ENCODE measurements at regions not wholly inside any gene's neighbourhood (a gene's known extent, or its start where the extent isn't known, plus 50 kb on each side); places are given as distances from the start of the nearest gene placed in this dataset.
"Not testable (repeated sequence)": the region's sequence is repeated elsewhere in the genome, so short reads cannot be mapped to it uniquely, and the experiment has no call there.

- Mint-ChIP-seq H3K27me3 (ENCODE audit: low read depth in 2 of 2) (no peaks in the 10 kb centered on the region), H3K36me3 (no peaks in the 10 kb centered on the region), H3K4me3 (no peak overlapping the region), H3K27ac (no peak overlapping the region), H3K4me1 (no peaks in the 10 kb centered on the region), H3K9me3 (peaks cover 2 to 3% of the 10 kb centered on the region in 2 donors)
- intact Hi-C loops (cut with micrococcal nuclease): no loop called here
- TF ChIP-seq CTCF (IDR thresholded peaks at IDR 0.05): no peak
- DNase-seq (no peak), ATAC-seq (no peak)
- 100% methylated on average over 1 of the region's 2 CpGs for WGBS (ENCODE audit: insufficient coverage)
- H3K9me3 ChIP-seq (ENCODE audit: control insufficient read depth, insufficient read depth, low read length): no peaks in the 10 kb centered on the region
- H3K4me1 ChIP-seq (ENCODE audit: control insufficient read depth, insufficient read depth, low read length): no peaks in the 10 kb centered on the region
- no peak overlapping the region for H3K4me3 ChIP-seq (ENCODE audit: low read length)
- no peak overlapping the region for H3K27ac ChIP-seq (ENCODE audit: low read length)
- H3K27me3 ChIP-seq (ENCODE audit: control insufficient read depth, insufficient read depth, low read length): no peaks in the 10 kb centered on the region
- H3K36me3 ChIP-seq (ENCODE audit: control insufficient read depth, insufficient read depth, low read length): no peaks in the 10 kb centered on the region
Measured at GRCh38 chr10:57333880-57334279, 933.8 kb downstream of the IPMK start.

GRCh38 chr10:57321400-57321854, 946.3 kb downstream of the IPMK start:
- H3K4me1 Mint-ChIP-seq; H3K27me3 Mint-ChIP-seq (ENCODE audit: low read depth in 2 of 2); H3K4me3 ChIP-seq (ENCODE audit: low read length); H3K4me1 ChIP-seq (ENCODE audit: control insufficient read depth, insufficient read depth, low read length); H3K9me3 ChIP-seq (ENCODE audit: control insufficient read depth, insufficient read depth, low read length); H3K27me3 ChIP-seq (ENCODE audit: control insufficient read depth, insufficient read depth, low read length); H3K27ac Mint-ChIP-seq; H3K36me3 ChIP-seq (ENCODE audit: control insufficient read depth, insufficient read depth, low read length); H3K4me3 Mint-ChIP-seq; ATAC-seq; H3K27ac ChIP-seq (ENCODE audit: low read length); intact Hi-C loops (cut with micrococcal nuclease); H3K36me3 Mint-ChIP-seq; DNase-seq: not testable (repeated sequence)
- 94% methylated on average over 29 of the region's 29 CpGs for WGBS (ENCODE audit: insufficient coverage)
- peaks cover 10 to 11% of the 10 kb centered on the region in 2 donors for H3K9me3 Mint-ChIP-seq

- no peaks in the 10 kb centered on the region for H3K27me3 Mint-ChIP-seq (ENCODE audit: low read depth in 2 of 2)
- H3K4me3 Mint-ChIP-seq: no peak overlapping the region
- no peak overlapping the region for H3K27ac ChIP-seq (ENCODE audit: low read length)
- ATAC-seq: no peak
- H3K9me3 Mint-ChIP-seq: peaks cover 10 to 11% of the 10 kb centered on the region in 2 donors
- H3K36me3 Mint-ChIP-seq: no peaks in the 10 kb centered on the region
- no peak overlapping the region for H3K27ac Mint-ChIP-seq
- H3K4me3 ChIP-seq (ENCODE audit: low read length): no peak overlapping the region
- H3K4me1 Mint-ChIP-seq: no peaks in the 10 kb centered on the region
- intact Hi-C loops (cut with micrococcal nuclease): no loop called here
- H3K36me3 ChIP-seq (ENCODE audit: control insufficient read depth, insufficient read depth, low read length): no peaks in the 10 kb centered on the region
- no peak for TF ChIP-seq CTCF (IDR thresholded peaks at IDR 0.05)
- H3K27me3 ChIP-seq (ENCODE audit: control insufficient read depth, insufficient read depth, low read length): no peaks in the 10 kb centered on the region
- WGBS (ENCODE audit: insufficient coverage): 80% methylated on average over 3 of the region's 3 CpGs
- no peak for DNase-seq
- H3K4me1 ChIP-seq (ENCODE audit: control insufficient read depth, insufficient read depth, low read length): no peaks in the 10 kb centered on the region
- H3K9me3 ChIP-seq (ENCODE audit: control insufficient read depth, insufficient read depth, low read length): peaks cover 4% of the 10 kb centered on the region
Measured at GRCh38 chr10:57320416-57320815, 947.3 kb downstream of the IPMK start.

GRCh38 chr10:57314046-57314445, 953.0 kb upstream of the ZWINT start:
- Histone ChIP-seq H3K27ac (ENCODE audit: low read length) (no peak overlapping the region), H3K9me3 (ENCODE audit: control insufficient read depth, insufficient read depth, low read length) (no peaks in the 10 kb centered on the region), H3K27me3 (ENCODE audit: control insufficient read depth, insufficient read depth, low read length) (no peaks in the 10 kb centered on the region), H3K4me3 (ENCODE audit: low read length) (no peak overlapping the region), H3K36me3 (ENCODE audit: control insufficient read depth, insufficient read depth, low read length) (no peaks in the 10 kb centered on the region), H3K4me1 (ENCODE audit: control insufficient read depth, insufficient read depth, low read length) (no peaks in the 10 kb centered on the region)
- intact Hi-C loops (cut with micrococcal nuclease): no loop called here
- no peak for TF ChIP-seq CTCF (IDR thresholded peaks at IDR 0.05)
- Mint-ChIP-seq H3K4me3 (no peak overlapping the region), H3K36me3 (no peaks in the 10 kb centered on the region), H3K27ac (no peak overlapping the region), H3K27me3 (ENCODE audit: low read depth in 2 of 2) (no peaks in the 10 kb centered on the region), H3K9me3 (peaks cover 0 to 10% of the 10 kb centered on the region in 2 donors), H3K4me1 (no peaks in the 10 kb centered on the region)
- DNase-seq (no peak), ATAC-seq (no peak)
